ENCODE measurements at regions not wholly inside any gene's neighbourhood (a gene's known extent, or its start where the extent isn't known, plus 50 kb on each side); places are given as distances from the start of the nearest gene placed in this dataset.

GRCh38 chr12:112684742-112685141 lies 106.8 kb upstream of the RPH3A start:
- Histone ChIP-seq H3K9me3 (ENCODE audit: low read length) (no peaks in the 10 kb centered on the region), H3K27ac (ENCODE audit: low read length) (no peak overlapping the region), H3K9me2 (ENCODE audit: insufficient read depth, low read length) (no peaks in the 10 kb centered on the region), H3K27me3 (ENCODE audit: insufficient read depth, low read depth, low read length) (no peaks in the 10 kb centered on the region), H4K20me1 (ENCODE audit: insufficient read depth) (no peaks in the 10 kb centered on the region), H2AFZ (ENCODE audit: low read depth, low read length) (no peak overlapping the region), H3F3A (ENCODE audit: insufficient read depth, low read length, poor library complexity, severe bottlenecking) (no peaks in the 10 kb centered on the region), H3K4me3 (ENCODE audit: low read length) (no peak overlapping the region), H3K36me3 (ENCODE audit: insufficient read depth, low read length) (no peaks in the 10 kb centered on the region), H3K79me2 (replicated peaks; ENCODE audit: insufficient read depth, low read length) (no peaks in the 10 kb centered on the region), H3K9ac (ENCODE audit: low read length) (no peak overlapping the region), H3K4me2 (ENCODE audit: low read length) (no peak overlapping the region)
- no peak for TF ChIP-seq REST (IDR thresholded peaks at IDR 0.05; ENCODE audit: borderline replicate concordance)
- TF ChIP-seq MXI1 (conservative IDR thresholded peaks at IDR 0.05; ENCODE audit: poor library complexity, severe bottlenecking): no peak
- no peak for TF ChIP-seq SMC3 (conservative IDR thresholded peaks at IDR 0.05; ENCODE audit: poor library complexity)
- TF ChIP-seq RAD21 (conservative IDR thresholded peaks at IDR 0.05): no peak
- no peak for TF ChIP-seq CTCF (IDR thresholded peaks at IDR 0.05; ENCODE audit: poor library complexity, severe bottlenecking)
- TF ChIP-seq TAF1 (IDR thresholded peaks at IDR 0.05; ENCODE audit: low read depth): no peak
- no peak for TF ChIP-seq POLR2AphosphoS5 (IDR thresholded peaks at IDR 0.05)
- no peak for TF ChIP-seq EZH2 (IDR thresholded peaks at IDR 0.05; ENCODE audit: borderline replicate concordance, insufficient read depth, low read length, poor library complexity, severe bottlenecking)

GRCh38 chr12:112685321-112685720 lies 106.2 kb upstream of the RPH3A start:
- no peak overlapping the region for H3K4me3 ChIP-seq (ENCODE audit: low read length)
- H3K79me2 ChIP-seq (replicated peaks; ENCODE audit: insufficient read depth, low read length): no peaks in the 10 kb centered on the region
- no peak overlapping the region for H2AFZ ChIP-seq (ENCODE audit: low read depth, low read length)
- H3K9me3 ChIP-seq (ENCODE audit: low read length): no peaks in the 10 kb centered on the region
- H4K20me1 ChIP-seq (ENCODE audit: insufficient read depth): no peaks in the 10 kb centered on the region
- no peak overlapping the region for H3K4me2 ChIP-seq (ENCODE audit: low read length)
- no peaks in the 10 kb centered on the region for H3K27me3 ChIP-seq (ENCODE audit: insufficient read depth, low read depth, low read length)
- H3K9me2 ChIP-seq (ENCODE audit: insufficient read depth, low read length): no peaks in the 10 kb centered on the region
- TF ChIP-seq TAF1 (IDR thresholded peaks at IDR 0.05; ENCODE audit: low read depth) (no peak), CTCF (IDR thresholded peaks at IDR 0.05; ENCODE audit: poor library complexity, severe bottlenecking) (no peak), RAD21 (conservative IDR thresholded peaks at IDR 0.05) (no peak), REST (IDR thresholded peaks at IDR 0.05; ENCODE audit: borderline replicate concordance) (no peak), MXI1 (conservative IDR thresholded peaks at IDR 0.05; ENCODE audit: poor library complexity, severe bottlenecking) (no peak), EP300 (conservative IDR thresholded peaks at IDR 0.05; ENCODE audit: poor library complexity, severe bottlenecking) (no peak), SMC3 (conservative IDR thresholded peaks at IDR 0.05; ENCODE audit: poor library complexity) (no peak), EZH2 (IDR thresholded peaks at IDR 0.05; ENCODE audit: borderline replicate concordance, insufficient read depth, low read length, poor library complexity, severe bottlenecking) (no peak), POLR2AphosphoS5 (IDR thresholded peaks at IDR 0.05) (no peak)
- H3K27ac ChIP-seq (ENCODE audit: low read length): no peak overlapping the region
- no peaks in the 10 kb centered on the region for H3F3A ChIP-seq (ENCODE audit: insufficient read depth, low read length, poor library complexity, severe bottlenecking)
- H3K9ac ChIP-seq (ENCODE audit: low read length): no peak overlapping the region
- no peaks in the 10 kb centered on the region for H3K36me3 ChIP-seq (ENCODE audit: insufficient read depth, low read length)
